ENCODE measurements at regions not wholly inside any gene's neighbourhood (a gene's known extent, or its start where the extent isn't known, plus 50 kb on each side); places are given as distances from the start of the nearest gene placed in this dataset.

DNA sequence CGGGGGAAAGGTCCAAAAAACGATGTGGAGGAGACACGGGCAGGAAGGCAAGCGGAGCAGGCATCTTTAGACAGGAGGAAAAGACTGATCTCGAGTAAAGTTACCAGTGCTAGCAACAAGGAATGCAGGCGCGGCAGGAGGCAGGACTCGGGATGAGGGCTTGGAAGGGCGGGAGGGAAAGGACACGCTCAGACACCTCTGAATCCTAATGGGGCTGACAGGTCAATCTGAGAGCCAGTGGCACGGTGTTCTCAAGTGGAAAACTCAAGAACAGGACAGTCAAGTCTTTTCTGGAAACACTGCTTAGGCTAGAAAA, 155.3 kb upstream of the COBL start:
- TF ChIP-seq, protein P1, sequence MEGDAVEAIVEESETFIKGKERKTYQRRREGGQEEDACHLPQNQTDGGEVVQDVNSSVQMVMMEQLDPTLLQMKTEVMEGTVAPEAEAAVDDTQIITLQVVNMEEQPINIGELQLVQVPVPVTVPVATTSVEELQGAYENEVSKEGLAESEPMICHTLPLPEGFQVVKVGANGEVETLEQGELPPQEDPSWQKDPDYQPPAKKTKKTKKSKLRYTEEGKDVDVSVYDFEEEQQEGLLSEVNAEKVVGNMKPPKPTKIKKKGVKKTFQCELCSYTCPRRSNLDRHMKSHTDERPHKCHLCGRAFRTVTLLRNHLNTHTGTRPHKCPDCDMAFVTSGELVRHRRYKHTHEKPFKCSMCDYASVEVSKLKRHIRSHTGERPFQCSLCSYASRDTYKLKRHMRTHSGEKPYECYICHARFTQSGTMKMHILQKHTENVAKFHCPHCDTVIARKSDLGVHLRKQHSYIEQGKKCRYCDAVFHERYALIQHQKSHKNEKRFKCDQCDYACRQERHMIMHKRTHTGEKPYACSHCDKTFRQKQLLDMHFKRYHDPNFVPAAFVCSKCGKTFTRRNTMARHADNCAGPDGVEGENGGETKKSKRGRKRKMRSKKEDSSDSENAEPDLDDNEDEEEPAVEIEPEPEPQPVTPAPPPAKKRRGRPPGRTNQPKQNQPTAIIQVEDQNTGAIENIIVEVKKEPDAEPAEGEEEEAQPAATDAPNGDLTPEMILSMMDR (IDR thresholded peaks at IDR 0.05), result no peak
- no peak for TF ChIP-seq POLR2A (IDR thresholded peaks at IDR 0.05)

All from testis (tissue), 2 donors.